ENCODE measurements at regions not wholly inside any gene's neighbourhood (a gene's known extent, or its start where the extent isn't known, plus 50 kb on each side); places are given as distances from the start of the nearest gene placed in this dataset.

DNA sequence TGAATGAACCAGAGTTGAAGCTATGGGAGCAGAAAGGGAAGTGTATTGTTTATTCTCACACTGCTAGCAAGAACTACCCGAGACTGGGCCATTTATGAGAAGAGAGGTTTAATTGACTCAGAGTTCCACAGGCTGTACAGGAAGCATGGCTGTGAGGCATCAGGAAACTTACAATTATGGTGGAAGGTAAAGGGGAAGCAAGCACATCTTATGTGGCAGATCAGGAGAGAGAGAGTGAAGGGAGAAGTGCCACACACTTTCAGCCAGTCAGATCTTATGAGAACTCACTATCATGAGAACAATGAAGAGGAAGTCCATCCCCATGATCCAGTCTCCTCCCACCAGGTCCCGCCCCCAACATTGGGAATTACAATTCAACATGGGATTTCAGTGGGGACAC lies 383.2 kb upstream of the SLC14A2 start:
- DNase-seq: no peak
- no peaks in the 10 kb centered on the region for H3K36me3 ChIP-seq
- H3K9me3 ChIP-seq: no peaks in the 10 kb centered on the region

GRCh38 chr18:45236676-45237075 lies 378.6 kb upstream of the SLC14A2 start:
- no peaks in the 10 kb centered on the region for H3K27me3 ChIP-seq
- TF ChIP-seq, protein P1, sequence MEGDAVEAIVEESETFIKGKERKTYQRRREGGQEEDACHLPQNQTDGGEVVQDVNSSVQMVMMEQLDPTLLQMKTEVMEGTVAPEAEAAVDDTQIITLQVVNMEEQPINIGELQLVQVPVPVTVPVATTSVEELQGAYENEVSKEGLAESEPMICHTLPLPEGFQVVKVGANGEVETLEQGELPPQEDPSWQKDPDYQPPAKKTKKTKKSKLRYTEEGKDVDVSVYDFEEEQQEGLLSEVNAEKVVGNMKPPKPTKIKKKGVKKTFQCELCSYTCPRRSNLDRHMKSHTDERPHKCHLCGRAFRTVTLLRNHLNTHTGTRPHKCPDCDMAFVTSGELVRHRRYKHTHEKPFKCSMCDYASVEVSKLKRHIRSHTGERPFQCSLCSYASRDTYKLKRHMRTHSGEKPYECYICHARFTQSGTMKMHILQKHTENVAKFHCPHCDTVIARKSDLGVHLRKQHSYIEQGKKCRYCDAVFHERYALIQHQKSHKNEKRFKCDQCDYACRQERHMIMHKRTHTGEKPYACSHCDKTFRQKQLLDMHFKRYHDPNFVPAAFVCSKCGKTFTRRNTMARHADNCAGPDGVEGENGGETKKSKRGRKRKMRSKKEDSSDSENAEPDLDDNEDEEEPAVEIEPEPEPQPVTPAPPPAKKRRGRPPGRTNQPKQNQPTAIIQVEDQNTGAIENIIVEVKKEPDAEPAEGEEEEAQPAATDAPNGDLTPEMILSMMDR (IDR thresholded peaks at IDR 0.05; ENCODE audit: low read depth, low read length): no peak
- no peaks in the 10 kb centered on the region for H3K36me3 ChIP-seq
- no peaks in the 10 kb centered on the region for H3K4me1 ChIP-seq
- no peaks in the 10 kb centered on the region for H3K9me3 ChIP-seq
- no peak overlapping the region for H3K4me3 ChIP-seq (ENCODE audit: low read depth, low read length)
- no peak for DNase-seq

More for the DNA sequence above, 383.2 kb upstream of the SLC14A2 start:
- TF ChIP-seq, protein P1 (IDR thresholded peaks at IDR 0.05; ENCODE audit: low read depth, low read length): no peak
- H3K27me3 ChIP-seq: no peaks in the 10 kb centered on the region
- H3K4me3 ChIP-seq (ENCODE audit: low read depth, low read length): no peak overlapping the region
- H3K4me1 ChIP-seq: no peaks in the 10 kb centered on the region

GRCh38 chr18:45237343-45238098 lies 377.8 kb upstream of the SLC14A2 start:
- no peaks in the 10 kb centered on the region for H3K27me3 ChIP-seq
- H3K9me3 ChIP-seq: no peaks in the 10 kb centered on the region
- no peaks in the 10 kb centered on the region for H3K4me1 ChIP-seq
- TF ChIP-seq, protein P1 (IDR thresholded peaks at IDR 0.05; ENCODE audit: low read depth, low read length): no peak
- DNase-seq: no peak
- H3K4me3 ChIP-seq (ENCODE audit: low read depth, low read length): no peak overlapping the region
- H3K36me3 ChIP-seq: no peaks in the 10 kb centered on the region

DNA sequence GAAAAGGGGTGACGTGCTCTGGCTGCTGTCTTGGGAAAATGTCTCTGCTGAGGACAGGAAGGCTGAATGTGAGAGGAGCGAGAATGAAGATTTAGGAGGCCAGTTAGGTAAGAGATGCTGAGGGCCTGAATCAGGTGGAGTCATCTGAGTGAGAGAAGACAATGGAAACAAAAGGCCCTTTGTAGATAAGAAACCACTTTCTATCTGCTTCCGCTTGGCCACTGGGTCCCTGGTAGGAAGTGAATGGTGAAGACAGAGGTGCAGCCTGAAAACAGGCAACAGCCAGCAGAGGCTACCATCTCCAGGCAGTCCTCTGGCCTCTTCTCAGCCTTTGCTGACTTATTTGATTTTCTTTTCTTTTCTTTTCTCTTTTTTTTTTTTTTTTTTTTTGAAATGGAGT lies 374.0 kb upstream of the SLC14A2 start:
- Histone ChIP-seq H3K4me1 (no peaks in the 10 kb centered on the region), H3K27me3 (no peaks in the 10 kb centered on the region), H3K9me3 (no peaks in the 10 kb centered on the region), H3K36me3 (no peaks in the 10 kb centered on the region), H3K4me3 (ENCODE audit: low read depth, low read length) (no peak overlapping the region)
- TF ChIP-seq, protein P1 (IDR thresholded peaks at IDR 0.05; ENCODE audit: low read depth, low read length): no peak
- DNase-seq: no peak

- TF ChIP-seq, protein P1 (IDR thresholded peaks at IDR 0.05; ENCODE audit: low read depth, low read length): no peak
- Histone ChIP-seq H3K27me3 (no peaks in the 10 kb centered on the region), H3K4me1 (no peaks in the 10 kb centered on the region), H3K36me3 (no peaks in the 10 kb centered on the region), H3K9me3 (no peaks in the 10 kb centered on the region), H3K4me3 (ENCODE audit: low read depth, low read length) (no peak overlapping the region)
- DNase-seq: no peak
Measured at GRCh38 chr18:45241982-45242565, 373.2 kb upstream of the SLC14A2 start.

Measured in BE2C (cell line).